SK-N-SH (cell line): ENCODE measurements at regions not wholly inside any gene's neighbourhood (a gene's known extent, or its start where the extent isn't known, plus 50 kb on each side); places are given as distances from the start of the nearest gene placed in this dataset.

ENCODE experiments used
- CTCF ChIP-seq: fragments of 200-600 bp; sonication (generic); IDR thresholded peaks from 2 replicates; pipeline ENCODE4 v1.6.1; 2017; ENCODE audit warnings: antibody characterized with exemption, mild to moderate bottlenecking, moderate library complexity
- MAX ChIP-seq: IDR thresholded peaks from 2 replicates; pipeline ENCODE4 v1.4.0; 2012; ENCODE audit warnings: low read depth
- SIN3A ChIP-seq: IDR thresholded peaks from 2 replicates; pipeline ENCODE4 v1.6.1; 2012; ENCODE audit warnings: low read depth, mild to moderate bottlenecking, low read length, moderate library complexity, borderline replicate concordance
- SMC3 ChIP-seq: IDR thresholded peaks from 2 replicates; pipeline ENCODE4 v1.6.1; 2012; ENCODE audit warnings: low read depth, low read length, improper control_type of control experiment
- TEAD4 ChIP-seq: IDR thresholded peaks from 2 replicates; pipeline ENCODE4 v1.4.0; 2012; ENCODE audit warnings: mild to moderate bottlenecking, borderline replicate concordance; ENCODE audit not compliant: insufficient read depth
- YY1 ChIP-seq: IDR thresholded peaks from 2 replicates; pipeline ENCODE4 v1.4.0; 2012; ENCODE audit warnings: low read depth, mild to moderate bottlenecking
- ZBTB33 ChIP-seq: IDR thresholded peaks from 2 replicates; pipeline ENCODE4 v1.4.0; 2012; ENCODE audit warnings: low read depth, borderline replicate concordance

- TF ChIP-seq SMC3 (no peak), MAX (no peak), YY1 (no peak), CTCF (no peak), TEAD4 (no peak), SIN3A (no peak), ZBTB33 (no peak)
Measured at GRCh38 chr13:66154354-66154753, 1075.8 kb downstream of the PCDH9 start.
